Posterior vena cava (tissue), 2 donors: ENCODE measurements at regions not wholly inside any gene's neighbourhood (a gene's known extent, or its start where the extent isn't known, plus 50 kb on each side); places are given as distances from the start of the nearest gene placed in this dataset.

Experiments
- DNase-seq: peaks from one replicate; pipeline ENCODE4 v3.0.0-alpha.2; 2020; ENCODE audit warnings: low spot score
- intact Hi-C, 2 donors: fragments of 100-400 bp; cut with DNase I; formaldehyde crosslinking; loops; one replicate each; pipeline versions ENCODE4 v1.14.1 to v1.14.2; 2022 to 2023
- donor health status: DM: yes; HTN: yes; CAD: no.
- donor health status: DM: yes; HTN: yes; CAD: no.

GRCh38 chr6:45754432-45754831, 261.2 kb downstream of the CLIC5 start:
- intact Hi-C loops, result no loop called here

GRCh38 chr6:45746046-45746445, 269.6 kb downstream of the CLIC5 start:
- no peak for DNase-seq
- intact Hi-C loops, result no loop called here

More at GRCh38 chr6:45754432-45754831, 261.2 kb downstream of the CLIC5 start:
- no peak for DNase-seq

- intact Hi-C loops, result no loop called here
- DNase-seq, result no peak
These were observed 272.5 kb downstream of the CLIC5 start for GRCh38 chr6:45743028-45743615.

DNA sequence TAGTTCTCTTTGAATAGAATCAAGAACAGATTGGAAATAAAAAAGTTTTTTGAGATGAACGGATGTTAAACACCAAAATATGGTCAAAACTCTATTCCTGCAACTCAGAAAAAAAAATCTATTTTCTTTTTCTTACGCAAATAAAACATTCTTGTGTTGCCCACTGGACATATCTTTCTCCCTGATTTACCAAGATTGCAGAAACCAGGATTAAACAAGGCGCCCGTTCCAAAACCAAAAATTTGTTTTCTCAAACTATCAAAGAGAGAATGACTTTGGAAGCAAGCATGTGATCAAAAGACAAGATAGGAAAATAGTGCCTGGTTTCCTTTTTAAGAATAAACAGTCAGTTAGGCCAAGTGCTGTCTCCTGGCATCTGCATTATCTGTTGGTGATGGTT, 273.1 kb downstream of the CLIC5 start:
- DNase-seq, result no peak
- intact Hi-C loops, result no loop called here

- intact Hi-C loops, result no loop called here
- no peak for DNase-seq
These were observed 274.1 kb downstream of the CLIC5 start for GRCh38 chr6:45741437-45742171.

GRCh38 chr6:45739058-45739457, 276.6 kb downstream of the CLIC5 start:
- intact Hi-C loops, result no loop called here
- DNase-seq, result no peak

- intact Hi-C loops, result no loop called here
- no peak for DNase-seq
These were observed 277.6 kb downstream of the CLIC5 start for GRCh38 chr6:45738057-45738455.

DNA sequence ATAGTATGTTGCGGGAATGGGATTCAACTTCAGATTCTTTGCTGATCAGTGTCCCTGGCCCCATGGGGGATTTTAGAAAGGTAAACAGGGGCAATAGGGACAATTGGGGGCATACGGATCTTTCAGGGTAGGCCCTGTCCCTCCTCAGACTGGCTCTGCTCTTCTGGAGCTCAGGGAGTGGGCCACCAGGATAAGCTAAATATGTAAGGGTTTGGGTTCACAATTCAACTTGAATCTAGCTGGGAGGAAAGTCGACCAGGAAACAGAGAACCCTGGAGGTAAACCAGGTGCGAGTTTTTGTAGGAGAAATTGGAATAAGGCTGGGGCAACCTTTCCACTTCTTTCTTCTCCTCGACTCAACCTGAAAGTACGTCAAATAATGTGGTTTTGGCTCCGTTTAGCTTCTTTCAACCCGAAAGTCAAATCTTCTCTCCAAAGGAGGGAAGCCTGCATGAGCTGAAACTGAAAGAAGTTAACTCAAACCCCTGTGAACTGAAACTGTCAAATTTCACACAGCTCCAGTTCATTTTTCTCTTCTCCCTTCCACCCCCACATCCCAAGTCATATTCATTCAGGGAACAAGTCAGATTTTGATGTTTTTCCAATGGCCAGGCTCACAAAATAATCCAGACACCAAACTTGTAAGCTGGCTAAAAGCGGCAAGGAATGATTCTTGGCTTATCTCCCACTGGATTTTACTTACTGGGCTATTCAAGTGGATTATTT, 278.2 kb downstream of the CLIC5 start:
- intact Hi-C loops, result no loop called here
- no peak for DNase-seq

DNA sequence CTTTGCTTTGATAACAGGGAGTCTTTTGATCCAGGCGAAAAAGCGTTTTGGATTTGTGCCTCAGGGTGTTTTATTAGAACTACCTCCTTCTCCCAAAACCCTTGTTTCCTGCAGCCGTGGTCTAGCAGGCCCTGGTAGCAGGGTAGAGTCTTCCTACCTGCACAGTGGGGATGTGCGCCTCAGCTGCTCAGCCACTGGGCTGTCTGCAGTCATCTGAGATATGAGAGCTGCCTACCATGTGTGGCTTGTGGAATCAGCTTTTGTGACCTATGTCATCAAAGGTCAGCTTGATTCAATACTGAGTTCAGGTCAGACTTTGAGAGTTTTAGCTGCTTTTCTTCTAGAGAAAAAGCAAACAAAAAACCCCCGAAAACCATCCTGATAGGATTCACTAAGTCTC, 279.5 kb downstream of the CLIC5 start:
- intact Hi-C loops, result no loop called here
- DNase-seq, result no peak

- no peak for DNase-seq
- intact Hi-C loops, result no loop called here
These were observed 282.9 kb downstream of the CLIC5 start for GRCh38 chr6:45732731-45733130.

DNA sequence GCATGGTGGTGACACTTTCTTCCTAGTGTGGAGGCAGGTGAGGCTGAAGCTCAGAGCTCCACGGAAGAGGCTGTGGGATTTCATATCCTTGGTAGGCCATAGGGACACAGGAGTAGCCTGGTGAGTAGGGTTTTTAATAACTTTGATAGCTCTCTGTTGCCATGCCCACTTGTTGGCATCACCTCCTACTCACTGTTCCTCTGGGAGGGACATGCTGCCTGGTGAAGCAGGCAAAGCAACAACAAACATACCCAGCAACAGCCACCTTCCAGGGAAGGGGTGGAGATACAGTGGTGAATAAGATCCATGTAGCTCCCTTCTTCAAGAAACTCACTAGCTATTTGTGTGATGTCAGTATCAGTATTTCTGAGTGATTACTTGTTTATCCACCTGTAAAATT, 285.4 kb downstream of the CLIC5 start:
- no peak for DNase-seq
- intact Hi-C loops, result no loop called here

GRCh38 chr6:45728674-45729073, 287.0 kb downstream of the CLIC5 start:
- DNase-seq, result no peak
- intact Hi-C loops, result no loop called here

DNA sequence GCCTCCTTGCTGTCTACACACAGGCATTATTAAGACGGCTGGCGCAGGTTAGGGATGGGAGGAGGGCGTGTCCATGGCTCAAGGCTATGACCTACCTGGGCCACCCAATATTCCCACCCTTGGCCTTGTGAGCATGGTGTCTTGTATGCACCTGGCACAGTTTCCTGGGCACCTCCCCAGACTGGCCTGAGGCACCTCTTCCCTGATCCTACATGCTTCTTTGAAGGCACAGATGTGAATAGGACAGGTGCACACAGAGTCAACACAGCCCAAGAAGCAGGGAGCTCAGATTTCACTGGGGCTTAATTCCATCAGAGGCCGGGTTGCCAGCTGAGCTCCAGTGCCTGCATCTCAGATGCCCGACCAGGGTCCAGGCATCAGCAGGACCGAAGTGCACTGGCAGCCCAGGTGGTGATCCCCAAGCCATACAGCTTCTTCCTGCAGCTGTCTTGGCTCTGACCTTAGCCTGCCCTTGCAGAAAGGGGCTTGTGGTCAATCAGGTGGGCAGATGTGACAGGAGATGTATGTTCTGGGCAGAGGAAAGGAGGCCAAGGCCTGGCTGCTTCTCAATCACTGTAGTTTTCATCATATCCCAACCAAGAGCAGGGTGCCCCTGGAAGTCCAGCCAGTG, 287.7 kb downstream of the CLIC5 start:
- DNase-seq, result no peak
- intact Hi-C loops, result no loop called here

GRCh38 chr6:45727228-45727627, 288.4 kb downstream of the CLIC5 start:
- intact Hi-C loops, result no loop called here
- DNase-seq, result no peak

DNA sequence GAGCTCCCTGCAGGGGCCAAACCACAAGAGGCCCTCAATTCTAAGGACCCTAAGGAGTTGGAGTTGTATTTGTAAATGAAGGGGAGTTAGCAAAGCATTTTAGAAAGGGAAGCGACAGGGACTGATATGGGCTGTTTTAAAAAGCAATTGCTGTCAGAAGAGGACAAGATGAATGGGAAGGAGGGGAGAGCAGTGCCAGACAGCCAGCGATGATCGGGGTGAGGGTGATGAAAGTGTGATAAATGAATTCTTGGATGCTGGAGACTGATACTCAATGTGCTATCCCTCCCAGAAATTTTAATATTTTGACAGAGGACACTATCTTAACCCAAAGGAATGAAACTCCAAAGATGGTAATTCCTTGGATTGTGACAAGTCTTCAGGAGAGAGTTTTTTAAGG, 289.2 kb downstream of the CLIC5 start:
- intact Hi-C loops, result no loop called here
- DNase-seq, result no peak

GRCh38 chr6:45724511-45724910, 291.1 kb downstream of the CLIC5 start:
- intact Hi-C loops, result no loop called here
- DNase-seq, result no peak

DNA sequence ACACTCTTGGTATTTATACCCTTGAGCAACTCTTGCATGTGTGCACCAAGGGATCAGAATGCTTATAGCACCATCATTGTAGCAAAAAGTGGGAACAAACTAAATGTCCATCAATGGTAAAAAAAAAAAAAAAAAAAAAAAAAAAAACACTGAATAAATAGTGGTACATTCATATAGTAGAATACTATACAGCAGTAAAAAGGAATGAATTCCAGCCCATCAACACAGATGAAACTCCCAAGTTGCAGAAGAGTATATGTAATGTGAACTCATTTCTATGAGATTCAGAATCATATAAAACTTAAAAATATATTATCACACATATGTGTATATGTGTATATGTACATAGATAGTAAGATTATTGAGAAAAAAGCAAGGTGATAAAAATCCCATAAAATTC, 291.6 kb downstream of the CLIC5 start:
- intact Hi-C loops, result no loop called here
- no peak for DNase-seq

DNA sequence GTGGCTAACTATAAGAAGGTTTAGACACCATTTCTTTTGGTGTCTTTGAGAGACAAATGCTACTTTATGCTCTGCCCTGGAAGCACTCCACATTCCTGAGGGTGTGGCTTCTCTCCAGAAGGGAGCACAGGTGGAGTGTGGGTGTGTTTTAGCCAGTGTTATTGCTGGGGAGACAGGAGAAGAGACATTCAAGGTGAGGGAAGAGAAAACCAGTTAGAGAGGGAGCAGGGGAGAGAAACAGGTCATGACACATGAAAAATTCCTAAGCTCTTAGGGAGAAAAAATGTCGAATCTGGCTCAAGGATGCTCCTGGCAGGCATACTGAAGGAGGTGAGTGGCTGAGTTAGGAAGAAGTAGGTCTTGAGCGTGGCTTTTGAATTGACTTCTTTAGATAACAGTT, 292.8 kb downstream of the CLIC5 start:
- intact Hi-C loops, result no loop called here
- DNase-seq, result no peak

GRCh38 chr6:45721665-45722064, 294.0 kb downstream of the CLIC5 start:
- DNase-seq, result no peak
- intact Hi-C loops, result no loop called here

DNA sequence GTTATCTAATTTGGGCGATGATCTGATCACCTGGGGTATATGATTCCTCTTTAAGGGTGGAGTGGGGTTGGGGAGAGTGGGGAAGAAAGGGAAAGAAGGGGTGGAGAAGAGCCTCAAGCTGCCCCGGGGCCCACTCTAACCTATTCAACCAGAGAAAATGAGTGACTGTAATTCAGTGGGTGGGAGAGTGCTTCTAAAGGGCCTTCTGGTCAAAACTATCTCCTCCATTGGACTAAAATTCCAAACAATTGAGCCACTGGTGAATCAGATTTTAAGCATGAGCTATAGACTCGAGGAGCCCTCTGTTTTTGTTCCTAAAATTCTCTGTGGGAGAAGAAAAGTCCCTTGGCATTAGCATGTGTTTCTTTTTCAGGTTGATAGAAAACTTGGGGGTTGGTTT, 296.8 kb downstream of the CLIC5 start:
- DNase-seq, result no peak
- intact Hi-C loops, result loop anchor here (5.0 to 10.0 kb wide), 3 partner anchors 1062 to 1244 kb away; no protein-coding TSS in a partner anchor
